ENCODE measurements at regions not wholly inside any gene's neighbourhood (a gene's known extent, or its start where the extent isn't known, plus 50 kb on each side); places are given as distances from the start of the nearest gene placed in this dataset.

DNA sequence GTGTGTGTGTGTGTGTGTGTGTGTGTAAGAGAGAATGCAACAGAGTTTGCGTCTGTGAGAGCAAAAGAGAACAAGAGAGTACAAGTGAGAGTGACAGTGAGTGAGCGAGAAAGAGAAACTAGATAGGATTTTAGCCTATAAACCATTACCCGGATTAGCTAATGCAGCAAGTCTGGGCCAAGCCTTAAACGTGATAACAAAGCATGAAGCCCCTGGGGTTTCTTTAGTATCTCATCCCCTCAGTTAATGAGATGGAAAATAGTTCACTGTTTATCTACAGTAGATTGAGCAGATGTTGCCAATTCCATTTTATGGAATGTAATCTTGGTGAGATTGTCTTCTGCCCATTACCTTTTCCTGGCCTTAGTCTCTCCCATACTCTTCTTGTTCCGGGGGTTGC is 114.5 kb downstream of the MAT2B start:
- ChIA-PET CTCF (interaction anchor here (0.6 to 1.2 kb wide), 5 partner anchors 11 to 423 kb away, joined by 3 to 5 read pairs (median 4); no protein-coding TSS in a partner anchor), POLR2A (interaction anchor here (0.7 kb wide), 2 partner anchors 11 to 374 kb away, joined by 3 read pairs; no protein-coding TSS in a partner anchor)
- Mint-ChIP-seq H3K27me3 (ENCODE audit: insufficient read depth, unreplicated experiment) (no peaks in the 10 kb centered on the region), H3K9me3 (ENCODE audit: unreplicated experiment) (no peaks in the 10 kb centered on the region), H3K4me1 (ENCODE audit: insufficient read depth, unreplicated experiment) (no peaks in the 10 kb centered on the region), H3K27ac (ENCODE audit: low read depth, unreplicated experiment) (no peak overlapping the region), H3K36me3 (ENCODE audit: insufficient read depth, unreplicated experiment) (no peaks in the 10 kb centered on the region), H3K4me3 (ENCODE audit: unreplicated experiment) (no peak overlapping the region)
- TF ChIP-seq, protein P1, sequence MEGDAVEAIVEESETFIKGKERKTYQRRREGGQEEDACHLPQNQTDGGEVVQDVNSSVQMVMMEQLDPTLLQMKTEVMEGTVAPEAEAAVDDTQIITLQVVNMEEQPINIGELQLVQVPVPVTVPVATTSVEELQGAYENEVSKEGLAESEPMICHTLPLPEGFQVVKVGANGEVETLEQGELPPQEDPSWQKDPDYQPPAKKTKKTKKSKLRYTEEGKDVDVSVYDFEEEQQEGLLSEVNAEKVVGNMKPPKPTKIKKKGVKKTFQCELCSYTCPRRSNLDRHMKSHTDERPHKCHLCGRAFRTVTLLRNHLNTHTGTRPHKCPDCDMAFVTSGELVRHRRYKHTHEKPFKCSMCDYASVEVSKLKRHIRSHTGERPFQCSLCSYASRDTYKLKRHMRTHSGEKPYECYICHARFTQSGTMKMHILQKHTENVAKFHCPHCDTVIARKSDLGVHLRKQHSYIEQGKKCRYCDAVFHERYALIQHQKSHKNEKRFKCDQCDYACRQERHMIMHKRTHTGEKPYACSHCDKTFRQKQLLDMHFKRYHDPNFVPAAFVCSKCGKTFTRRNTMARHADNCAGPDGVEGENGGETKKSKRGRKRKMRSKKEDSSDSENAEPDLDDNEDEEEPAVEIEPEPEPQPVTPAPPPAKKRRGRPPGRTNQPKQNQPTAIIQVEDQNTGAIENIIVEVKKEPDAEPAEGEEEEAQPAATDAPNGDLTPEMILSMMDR (IDR thresholded peaks at IDR 0.05; ENCODE audit: unreplicated experiment): no peak
- intact Hi-C loops (cut with micrococcal nuclease): no loop called here
- no TSS peak for BruUV-seq (replicated peaks)
- no peak for DNase-seq (ENCODE audit: unreplicated experiment)

DNA sequence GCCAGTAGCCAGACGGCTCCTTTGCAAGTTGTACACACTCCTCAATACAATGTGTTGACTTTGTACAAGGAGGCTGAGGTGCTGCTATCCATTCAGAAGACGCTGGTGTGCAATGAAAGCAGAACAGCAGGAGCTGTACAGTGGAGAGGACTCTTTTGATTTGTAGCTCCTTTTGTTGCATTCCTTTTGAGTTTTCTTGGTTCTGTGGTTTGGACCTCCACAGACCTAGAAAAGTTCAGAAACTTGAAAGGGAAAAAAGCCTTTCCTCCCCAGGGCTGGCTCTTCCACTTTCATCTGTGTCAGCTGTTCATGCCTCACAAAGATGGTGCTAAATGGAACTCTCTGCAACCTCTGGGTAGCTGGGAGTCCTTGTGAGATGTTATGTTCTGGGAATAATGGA is 117.4 kb downstream of the MAT2B start:
- H3K27ac Mint-ChIP-seq (ENCODE audit: low read depth, unreplicated experiment): no peak overlapping the region
- no peak overlapping the region for H3K4me3 Mint-ChIP-seq (ENCODE audit: unreplicated experiment)
- TF ChIP-seq, protein P1 (IDR thresholded peaks at IDR 0.05; ENCODE audit: unreplicated experiment): no peak
- intact Hi-C loops (cut with micrococcal nuclease): no loop called here
- ChIA-PET CTCF (interaction anchor here (0.6 kb wide), 1 partner anchor 1951 kb away, joined by 3 read pairs; no protein-coding TSS in a partner anchor), POLR2A (interaction anchor here (0.7 to 0.9 kb wide), 2 partner anchors 114 to 1581 kb away, joined by 3 read pairs; no protein-coding TSS in a partner anchor)
- no peaks in the 10 kb centered on the region for H3K4me1 Mint-ChIP-seq (ENCODE audit: insufficient read depth, unreplicated experiment)
- DNase-seq (ENCODE audit: unreplicated experiment): no peak
- H3K36me3 Mint-ChIP-seq (ENCODE audit: insufficient read depth, unreplicated experiment): no peaks in the 10 kb centered on the region
- no TSS peak for BruUV-seq (replicated peaks)
- no peaks in the 10 kb centered on the region for H3K27me3 Mint-ChIP-seq (ENCODE audit: insufficient read depth, unreplicated experiment)
- H3K9me3 Mint-ChIP-seq (ENCODE audit: unreplicated experiment): no peaks in the 10 kb centered on the region

DNA sequence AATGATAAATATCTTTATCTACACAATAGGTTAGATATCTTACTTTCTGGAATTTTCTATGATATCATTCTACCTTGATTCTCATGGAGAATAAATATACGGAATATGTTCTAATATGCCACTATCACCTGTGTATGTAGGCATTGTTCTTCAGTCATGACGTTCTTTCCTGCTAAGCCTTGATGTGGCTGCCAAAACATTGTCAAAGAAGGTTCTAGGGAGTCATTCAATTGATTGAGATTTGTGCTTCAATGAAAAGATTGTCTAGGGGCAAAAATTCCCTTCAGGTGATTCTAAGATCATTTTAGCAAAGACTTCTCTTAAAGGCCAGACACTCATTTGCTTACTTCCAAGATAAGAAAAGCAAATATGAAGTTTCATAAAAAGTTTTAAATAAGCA is 118.1 kb downstream of the MAT2B start:
- Mint-ChIP-seq H3K36me3 (ENCODE audit: insufficient read depth, unreplicated experiment) (no peaks in the 10 kb centered on the region), H3K27ac (ENCODE audit: low read depth, unreplicated experiment) (no peak overlapping the region), H3K9me3 (ENCODE audit: unreplicated experiment) (no peaks in the 10 kb centered on the region), H3K4me1 (ENCODE audit: insufficient read depth, unreplicated experiment) (no peaks in the 10 kb centered on the region), H3K27me3 (ENCODE audit: insufficient read depth, unreplicated experiment) (no peaks in the 10 kb centered on the region), H3K4me3 (ENCODE audit: unreplicated experiment) (no peak overlapping the region)
- DNase-seq (ENCODE audit: unreplicated experiment): no peak
- ChIA-PET POLR2A (no interaction called here), CTCF (interaction anchor here (0.6 kb wide), 1 partner anchor 39 kb away, joined by 4 read pairs; no protein-coding TSS in a partner anchor)
- intact Hi-C loops (cut with micrococcal nuclease): no loop called here
- TF ChIP-seq, protein P1 (IDR thresholded peaks at IDR 0.05; ENCODE audit: unreplicated experiment): no peak
- BruUV-seq (replicated peaks): no TSS peak

DNA sequence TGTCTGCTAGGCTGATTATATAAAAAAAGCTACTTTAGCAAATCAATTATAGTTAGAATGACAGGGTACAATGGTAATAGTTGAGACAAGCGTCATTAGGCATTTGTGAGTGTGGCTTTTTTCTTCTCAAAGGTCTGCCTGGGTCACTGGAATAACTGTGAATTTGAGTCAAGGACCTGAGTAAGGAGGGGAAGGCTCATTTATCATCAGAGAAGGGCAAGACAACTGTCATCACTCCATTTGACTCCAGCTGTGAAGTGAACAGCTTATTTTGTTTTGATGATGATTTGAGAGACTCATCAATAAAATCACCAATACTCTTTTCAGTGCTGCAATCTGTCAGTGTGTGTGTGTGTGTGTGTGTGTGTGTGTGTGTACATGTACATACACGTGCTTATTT is 118.6 kb downstream of the MAT2B start:
- Mint-ChIP-seq H3K36me3 (ENCODE audit: insufficient read depth, unreplicated experiment) (no peaks in the 10 kb centered on the region), H3K9me3 (ENCODE audit: unreplicated experiment) (no peaks in the 10 kb centered on the region), H3K27ac (ENCODE audit: low read depth, unreplicated experiment) (no peak overlapping the region), H3K27me3 (ENCODE audit: insufficient read depth, unreplicated experiment) (no peaks in the 10 kb centered on the region), H3K4me3 (ENCODE audit: unreplicated experiment) (no peak overlapping the region), H3K4me1 (ENCODE audit: insufficient read depth, unreplicated experiment) (no peaks in the 10 kb centered on the region)
- BruUV-seq (replicated peaks): no TSS peak
- POLR2A ChIA-PET: interaction anchor here (0.7 to 1.0 kb wide), 2 partner anchors 11 to 76 kb away, joined by 3 read pairs; no protein-coding TSS in a partner anchor
- DNase-seq (ENCODE audit: unreplicated experiment): no peak
- intact Hi-C loops (cut with micrococcal nuclease): no loop called here
- CTCF ChIA-PET: interaction anchor here (0.6 to 1.5 kb wide), 2 partner anchors 15 to 38 kb away, joined by 4 read pairs; no protein-coding TSS in a partner anchor
- TF ChIP-seq, protein P1 (IDR thresholded peaks at IDR 0.05; ENCODE audit: unreplicated experiment): no peak

Measured in MCF 10A (cell line).